Adrenal gland (tissue), 9 donors: ENCODE measurements at regions not wholly inside any gene's neighbourhood (a gene's known extent, or its start where the extent isn't known, plus 50 kb on each side); places are given as distances from the start of the nearest gene placed in this dataset.

ENCODE experiments used
- DNase-seq, 7 donors: peaks; one replicate each; pipeline ENCODE4 v3.0.0-alpha.2; 2019 to 2020
- H3K27ac ChIP-seq, 5 donors: fragments of 200-600 bp; sonication (generic) in 4 of 5; 1 replicate in 3 of 5; 2 replicates in 2 of 5; pipeline versions ENCODE4 v1.5.1 to v1.8.0; 2016 to 2020; ENCODE audit warnings: mild to moderate bottlenecking in 1 of 5
- H3K27me3 ChIP-seq: fragments of 200-600 bp; 2 replicates; pipeline ENCODE4 v1.8.0; 2021
- H3K36me3 ChIP-seq, 2 donors: fragments of 200-600 bp; replicated peaks in 1 of 2; 1 replicate in 1 of 2; 2 replicates in 1 of 2; pipeline versions ENCODE4 v1.5.1 to v1.8.0; 2018 to 2022
- H3K4me1 ChIP-seq, 2 donors: fragments of 200-600 bp; replicated peaks in 1 of 2; 1 replicate in 1 of 2; 2 replicates in 1 of 2; pipeline versions ENCODE4 v1.5.1 to v1.8.0; 2018 to 2021
- H3K4me3 ChIP-seq, 4 donors: fragments of 200-600 bp; sonication (generic) in 3 of 4; one replicate each; pipeline ENCODE4 v1.5.1; 2016 to 2018
- H3K9me3 ChIP-seq, 3 donors: fragments of 200-600 bp; sonication (generic) in 1 of 3; replicated peaks in 1 of 3; 1 replicate in 2 of 3; 2 replicates in 1 of 3; pipeline versions ENCODE4 v1.5.1 to v1.8.0; 2016 to 2021
- CTCF ChIP-seq, 6 experiments: fragments of 450-650 bp in 4 of 6; fragments of 200-600 bp in 2 of 6; sonication (generic) in 1 of 6; IDR thresholded peaks; 1 replicate in 5 of 6; 2 replicates in 1 of 6; pipeline versions ENCODE4 v1.5.1 to v1.8.0; 2016 to 2021; ENCODE audit warnings: antibody characterized with exemption in 6 of 6, mild to moderate bottlenecking in 2 of 6, moderate library complexity in 1 of 6
- POLR2A ChIP-seq, 2 donors: fragments of 450-650 bp; IDR thresholded peaks; one replicate each; pipeline ENCODE4 v1.6.1; 2017; ENCODE audit warnings: antibody characterized with exemption in 2 of 2, mild to moderate bottlenecking in 2 of 2, moderate library complexity in 1 of 2
- WGBS, 4 donors: extraction: QIAGEN DNeasy Blood & Tissue Kit in 2 of 4; methylation state at CpG; one replicate each; pipeline versions ENCODE4 v1.1.5 to v1.1.7; 2013 to 2017; 5-methylcytosine and 5-hydroxymethylcytosine counted together
- intact Hi-C, 2 donors: fragments of 100-400 bp; cut with DNase I; formaldehyde crosslinking; loops; one replicate each; pipeline versions ENCODE4 v1.14.1 to v1.15.0; 2022 to 2023
- donor health status: healthy with polysubstance abuse.
- donor health status: Bipolar disorder and iron deficiency.
- donor health status: DM: yes; HTN: yes; CAD: no.
- donor health status: DM: no; HTN: no; CAD: no.
- donor health status: DM: no; HTN: no; CAD: no.

- DNase-seq: no peak
- Histone ChIP-seq H3K27ac (peak overlapping the region in 1 of 5 donors; percentile 24), H3K4me3 (no peak overlapping the region), H3K36me3 (no peaks in the 10 kb centered on the region), H3K9me3 (no peaks in the 10 kb centered on the region), H3K4me1 (peaks cover 16 to 25% of the 10 kb centered on the region in 2 donors), H3K27me3 (no peaks in the 10 kb centered on the region)
- TF ChIP-seq CTCF (IDR thresholded peaks at IDR 0.05) (no peak), POLR2A (IDR thresholded peaks at IDR 0.05) (no peak)
- WGBS, 4 donors: 57 to 84% (median 81%) methylated on average over 8 of the region's 8 CpGs
- intact Hi-C loops: no loop called here
Observed at GRCh38 chr13:50518781-50519201, 324.7 kb downstream of the DLEU7 start.

GRCh38 chr13:50519866-50520265 is 323.6 kb downstream of the DLEU7 start:
- no peak for DNase-seq
- H3K36me3 ChIP-seq: no peaks in the 10 kb centered on the region
- WGBS, 4 donors: 84 to 97% (median 90%) methylated on average over 1 of the region's 1 CpG
- no peak overlapping the region for H3K4me3 ChIP-seq
- peaks cover 15 to 24% of the 10 kb centered on the region in 2 donors for H3K4me1 ChIP-seq
- H3K9me3 ChIP-seq: no peaks in the 10 kb centered on the region
- intact Hi-C loops: no loop called here
- TF ChIP-seq CTCF (IDR thresholded peaks at IDR 0.05) (no peak), POLR2A (IDR thresholded peaks at IDR 0.05) (no peak)
- H3K27me3 ChIP-seq: no peaks in the 10 kb centered on the region
- H3K27ac ChIP-seq: no peak overlapping the region

- Histone ChIP-seq H3K36me3 (no peaks in the 10 kb centered on the region), H3K4me3 (no peak overlapping the region), H3K27me3 (no peaks in the 10 kb centered on the region), H3K9me3 (no peaks in the 10 kb centered on the region), H3K4me1 (peaks cover 15 to 24% of the 10 kb centered on the region in 2 donors), H3K27ac (peak overlapping the region in 4 of 5 donors; percentile 19 to 46 (median 34))
- no peak for DNase-seq
- intact Hi-C loops: no loop called here
- no peak for TF ChIP-seq CTCF (IDR thresholded peaks at IDR 0.05)
- no peak for TF ChIP-seq POLR2A (IDR thresholded peaks at IDR 0.05)
- 70 to 74% (median 74%) methylated on average over 4 of the region's 4 CpGs for WGBS, 4 donors
Observed at GRCh38 chr13:50521006-50521830, 322.3 kb downstream of the DLEU7 start.

GRCh38 chr13:50521831-50522149 is 321.7 kb downstream of the DLEU7 start:
- DNase-seq: peak in 4 of 7 donors; percentile 29 to 54 (median 46)
- peak overlapping the region in 3 of 5 donors; percentile 19 to 40 (median 28) for H3K27ac ChIP-seq
- intact Hi-C loops: no loop called here
- TF ChIP-seq CTCF (IDR thresholded peaks at IDR 0.05) (no peak), POLR2A (IDR thresholded peaks at IDR 0.05) (no peak)
- peaks cover 15 to 24% of the 10 kb centered on the region in 2 donors for H3K4me1 ChIP-seq
- no peak overlapping the region for H3K4me3 ChIP-seq
- 9 to 20% (median 14%) methylated on average over 3 of the region's 3 CpGs for WGBS, 4 donors
- no peaks in the 10 kb centered on the region for H3K36me3 ChIP-seq
- no peaks in the 10 kb centered on the region for H3K27me3 ChIP-seq
- H3K9me3 ChIP-seq: no peaks in the 10 kb centered on the region
